BE2C (cell line): ENCODE measurements at regions not wholly inside any gene's neighbourhood (a gene's known extent, or its start where the extent isn't known, plus 50 kb on each side); places are given as distances from the start of the nearest gene placed in this dataset.

Experiments
- DNase-seq: peaks from one replicate; pipeline ENCODE4 v3.0.0-alpha.2; 2020
- H3K27me3 ChIP-seq: fragments of 250-450 bp; sonication (Bioruptor Pico); 2 replicates; pipeline ENCODE4 v1.5.1; 2020; ENCODE audit warnings: mild to moderate bottlenecking
- H3K36me3 ChIP-seq: fragments of 250-450 bp; sonication (Bioruptor Pico); 2 replicates; pipeline ENCODE4 v1.5.1; 2020; ENCODE audit warnings: mild to moderate bottlenecking
- H3K4me1 ChIP-seq: fragments of 250-450 bp; sonication (Bioruptor Pico); 2 replicates; pipeline ENCODE4 v1.5.1; 2020
- H3K4me3 ChIP-seq: 2 replicates; pipeline ENCODE4 v1.5.1; 2011; ENCODE audit warnings: low read depth, low read length
- H3K9me3 ChIP-seq: fragments of 250-450 bp; sonication (Bioruptor Pico); 2 replicates; pipeline ENCODE4 v1.5.1; 2020
- CTCF ChIP-seq: IDR thresholded peaks from 2 replicates; pipeline ENCODE4 v1.5.1; 2012; ENCODE audit warnings: mild to moderate bottlenecking, low read depth, low read length

GRCh38 chr18:76727589-76727988 lies 94.8 kb upstream of the ZNF236 start:
- TF ChIP-seq CTCF, result no peak
- Histone ChIP-seq H3K27me3 (no peaks in the 10 kb centered on the region), H3K36me3 (no peaks in the 10 kb centered on the region), H3K4me3 (no peak overlapping the region), H3K9me3 (no peaks in the 10 kb centered on the region), H3K4me1 (no peaks in the 10 kb centered on the region)
- DNase-seq, result no peak

DNA sequence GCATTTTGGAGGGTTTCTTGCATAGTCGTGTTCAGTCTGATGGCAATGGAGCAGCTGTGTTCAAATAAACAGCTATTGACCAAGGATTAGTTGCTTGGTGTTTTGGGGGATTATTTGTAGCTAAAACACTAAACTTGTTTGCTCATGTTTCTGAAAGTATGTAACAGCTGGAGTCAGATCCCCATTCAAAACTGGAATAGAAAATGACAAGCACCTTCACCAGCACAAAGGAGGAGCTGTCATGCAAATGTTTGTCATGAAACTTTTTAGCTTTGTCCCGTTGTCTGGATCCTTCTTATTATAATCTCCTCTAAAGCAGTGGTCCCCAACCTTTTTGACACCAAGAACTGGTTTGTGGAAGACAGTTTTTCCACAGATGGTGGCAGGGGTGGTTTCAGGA lies 96.9 kb upstream of the ZNF236 start:
- TF ChIP-seq CTCF, result no peak
- no peak for DNase-seq
- Histone ChIP-seq H3K36me3 (no peaks in the 10 kb centered on the region), H3K4me1 (no peaks in the 10 kb centered on the region), H3K4me3 (no peak overlapping the region), H3K27me3 (no peaks in the 10 kb centered on the region), H3K9me3 (no peaks in the 10 kb centered on the region)

DNA sequence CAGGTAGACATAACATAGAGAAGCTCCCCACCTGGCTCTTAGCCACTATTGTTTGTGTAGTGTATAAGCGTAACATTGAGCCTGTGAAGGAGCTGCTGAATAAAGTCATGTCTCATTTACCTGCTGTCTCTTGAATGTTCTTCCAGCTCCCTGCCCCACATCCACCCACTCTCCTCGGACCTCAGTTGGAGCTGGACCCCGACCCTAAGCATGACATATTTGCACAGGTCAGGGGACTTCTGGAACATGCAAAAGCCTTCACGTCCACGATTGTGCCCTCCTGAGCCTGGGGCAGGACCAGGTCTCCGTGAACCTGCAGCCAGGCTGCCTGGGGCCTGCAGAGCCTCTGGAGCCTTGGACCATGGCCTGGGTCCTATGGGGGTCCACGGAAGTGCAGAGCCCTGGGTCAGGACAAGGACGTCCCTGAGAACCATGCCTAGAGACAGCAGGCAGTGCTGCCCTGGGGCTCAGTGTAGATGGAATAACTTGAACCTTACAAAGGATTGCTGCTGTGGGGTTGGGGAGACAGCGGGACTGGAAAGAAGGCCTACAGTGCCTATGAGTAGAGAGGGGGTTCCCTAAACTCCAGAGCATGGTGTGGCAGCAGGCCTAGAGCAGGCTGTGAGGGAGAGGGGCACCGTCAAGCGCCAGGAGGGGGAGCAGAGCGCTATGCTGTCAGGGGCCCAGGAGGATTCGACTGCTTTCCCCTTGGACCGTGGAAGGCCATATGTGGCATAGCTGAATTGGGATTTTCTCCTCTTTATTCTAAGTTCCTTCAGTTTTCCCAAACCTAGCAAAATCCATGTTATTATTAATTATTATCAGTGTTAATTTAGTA lies 99.9 kb upstream of the ZNF236 start:
- H3K4me1 ChIP-seq, result no peaks in the 10 kb centered on the region
- H3K9me3 ChIP-seq, result no peaks in the 10 kb centered on the region
- TF ChIP-seq CTCF, result no peak
- no peak for DNase-seq
- H3K27me3 ChIP-seq, result no peaks in the 10 kb centered on the region
- no peaks in the 10 kb centered on the region for H3K36me3 ChIP-seq
- no peak overlapping the region for H3K4me3 ChIP-seq

GRCh38 chr18:76721207-76721996 lies 101.0 kb upstream of the ZNF236 start:
- TF ChIP-seq CTCF, result no peak
- Histone ChIP-seq H3K9me3 (no peaks in the 10 kb centered on the region), H3K4me1 (no peaks in the 10 kb centered on the region), H3K4me3 (no peak overlapping the region), H3K36me3 (no peaks in the 10 kb centered on the region), H3K27me3 (no peaks in the 10 kb centered on the region)
- DNase-seq, result no peak

- no peaks in the 10 kb centered on the region for H3K4me1 ChIP-seq
- no peak for TF ChIP-seq CTCF
- H3K9me3 ChIP-seq, result no peaks in the 10 kb centered on the region
- H3K4me3 ChIP-seq, result no peak overlapping the region
- no peak for DNase-seq
- H3K27me3 ChIP-seq, result no peaks in the 10 kb centered on the region
- no peaks in the 10 kb centered on the region for H3K36me3 ChIP-seq
These were observed 101.7 kb upstream of the ZNF236 start for GRCh38 chr18:76720683-76721082.
